PC-9 (cell line): ENCODE measurements at regions not wholly inside any gene's neighbourhood (a gene's known extent, or its start where the extent isn't known, plus 50 kb on each side); places are given as distances from the start of the nearest gene placed in this dataset.

Source experiments
- BruUV-seq: library from RNA; stranded (reverse); fragments of 400-500 nt; replicated peaks from 2 replicates; lab custom pipeline; 2021; lab: Mats Ljungman, UMichigan
- CTCF ChIA-PET: fragments of 300-600 bp; sonication (Branson Sonifier 250); formaldehyde crosslinking; loops from one replicate; lab custom pipeline; 2022; ENCODE audit warnings: antibody characterized with exemption; lab: Charles Lee
- POLR2A ChIA-PET: fragments of 300-600 bp; sonication (Branson Sonifier 250); formaldehyde crosslinking; loops from one replicate; lab custom pipeline; 2022; ENCODE audit warnings: antibody characterized with exemption; ENCODE audit not compliant: unreplicated experiment; lab: Charles Lee
- DNase-seq, 2 experiments: peaks; one replicate each; pipeline versions ENCODE4 v3.0.0 to v3.0.0-alpha.2; 2015 to 2022; ENCODE audit warnings: mixed read lengths in 1 of 2
- H2AFZ ChIP-seq: fragments of 200-600 bp; sonication (generic); 2 replicates; pipeline ENCODE4 v1.8.1; 2017; ENCODE audit warnings: antibody characterized with exemption
- H3F3A ChIP-seq: fragments of 200-600 bp; sonication (generic); 2 replicates; pipeline ENCODE4 v1.8.1; 2017; ENCODE audit warnings: antibody characterized with exemption, mild to moderate bottlenecking, low read depth; ENCODE audit not compliant: insufficient read depth
- H3K27ac ChIP-seq: fragments of 200-600 bp; sonication (generic); 2 replicates; pipeline ENCODE4 v1.6.1; 2016; ENCODE audit warnings: mixed run types
- H3K27me3 ChIP-seq: fragments of 200-600 bp; sonication (generic); 2 replicates; pipeline ENCODE4 v1.6.1; 2016; ENCODE audit warnings: low read depth, mixed run types; ENCODE audit not compliant: insufficient read depth
- H3K36me3 ChIP-seq: fragments of 200-600 bp; sonication (generic); 2 replicates; pipeline ENCODE4 v1.6.1; 2016; ENCODE audit warnings: low read depth, mixed run types
- H3K4me1 ChIP-seq: fragments of 200-600 bp; sonication (generic); replicated peaks from 2 replicates; pipeline ENCODE4 v1.6.1; 2016; ENCODE audit warnings: mixed run types; ENCODE audit not compliant: insufficient read depth
- H3K4me2 ChIP-seq: fragments of 200-600 bp; sonication (generic); 2 replicates; pipeline ENCODE4 v1.6.1; 2017; ENCODE audit warnings: mixed run types
- H3K4me3 ChIP-seq: fragments of 200-600 bp; sonication (generic); 2 replicates; pipeline ENCODE4 v1.6.1; 2016; ENCODE audit warnings: mixed run types
- H3K79me2 ChIP-seq: fragments of 200-600 bp; sonication (generic); 2 replicates; pipeline ENCODE4 v1.6.1; 2017; ENCODE audit warnings: low read depth, mixed run types
- H3K9me2 ChIP-seq: fragments of 200-600 bp; sonication (generic); 2 replicates; pipeline ENCODE4 v1.8.1; 2017; ENCODE audit warnings: mild to moderate bottlenecking; ENCODE audit not compliant: insufficient read depth
- H3K9me3 ChIP-seq: fragments of 200-600 bp; sonication (generic); 2 replicates; pipeline ENCODE4 v1.8.1; 2016; ENCODE audit warnings: low read depth; ENCODE audit not compliant: insufficient read depth
- H4K20me1 ChIP-seq: fragments of 200-600 bp; sonication (generic); 2 replicates; pipeline ENCODE4 v1.8.1; 2017; ENCODE audit not compliant: insufficient read depth
- EZH2 ChIP-seq: fragments of 200-600 bp; sonication (generic); IDR thresholded peaks from 2 replicates; pipeline ENCODE4 v1.8.0; 2017; ENCODE audit warnings: antibody characterized with exemption, low read depth
- intact Hi-C: fragments of 100-400 bp; cut with micrococcal nuclease; formaldehyde crosslinking; loops from one replicate; pipeline ENCODE4 v1.10.0; 2022; ENCODE audit not compliant: unreplicated experiment
- TF ChIP-seq, protein P1 (sequence below): fragments of 200-600 bp; sonication (generic); conservative IDR thresholded peaks from 2 replicates; pipeline ENCODE4 v1.6.1; 2017; ENCODE audit warnings: mixed run types, antibody characterized with exemption, mild to moderate bottlenecking, moderate library complexity

DNA sequence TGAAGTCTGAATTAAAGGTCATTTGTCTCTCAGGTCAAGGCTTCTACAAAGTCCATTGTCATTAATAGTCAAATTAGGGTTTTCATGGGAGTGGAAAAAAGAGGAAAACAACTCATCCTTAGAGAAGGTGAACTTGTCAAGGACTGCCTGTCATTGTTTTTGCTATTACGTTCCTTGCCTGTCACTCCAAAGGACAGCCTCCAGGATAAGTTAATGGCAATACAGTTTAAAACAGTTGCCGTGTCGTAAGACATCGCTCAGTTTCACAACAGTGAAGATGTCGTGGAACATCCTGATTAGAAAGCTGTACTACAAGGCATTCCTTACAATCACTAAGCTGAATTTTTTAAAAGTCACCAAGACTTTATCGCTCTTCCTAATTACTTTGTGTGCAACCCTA is 466.8 kb upstream of the SMIM31 start:
- intact Hi-C loops: no loop called here
- Histone ChIP-seq H4K20me1 (no peaks in the 10 kb centered on the region), H3K4me2 (no peak overlapping the region), H3K4me3 (no peak overlapping the region), H3K79me2 (no peaks in the 10 kb centered on the region), H3K27ac (no peak overlapping the region), H3K4me1 (no peaks in the 10 kb centered on the region), H3F3A (no peaks in the 10 kb centered on the region), H3K9me2 (no peaks in the 10 kb centered on the region), H3K36me3 (no peaks in the 10 kb centered on the region), H2AFZ (no peak overlapping the region), H3K27me3 (no peaks in the 10 kb centered on the region), H3K9me3 (no peaks in the 10 kb centered on the region)
- DNase-seq: no peak
- ChIA-PET CTCF (no interaction called here), POLR2A (no interaction called here)
- TF ChIP-seq EZH2: no peak
- TF ChIP-seq, protein P1, sequence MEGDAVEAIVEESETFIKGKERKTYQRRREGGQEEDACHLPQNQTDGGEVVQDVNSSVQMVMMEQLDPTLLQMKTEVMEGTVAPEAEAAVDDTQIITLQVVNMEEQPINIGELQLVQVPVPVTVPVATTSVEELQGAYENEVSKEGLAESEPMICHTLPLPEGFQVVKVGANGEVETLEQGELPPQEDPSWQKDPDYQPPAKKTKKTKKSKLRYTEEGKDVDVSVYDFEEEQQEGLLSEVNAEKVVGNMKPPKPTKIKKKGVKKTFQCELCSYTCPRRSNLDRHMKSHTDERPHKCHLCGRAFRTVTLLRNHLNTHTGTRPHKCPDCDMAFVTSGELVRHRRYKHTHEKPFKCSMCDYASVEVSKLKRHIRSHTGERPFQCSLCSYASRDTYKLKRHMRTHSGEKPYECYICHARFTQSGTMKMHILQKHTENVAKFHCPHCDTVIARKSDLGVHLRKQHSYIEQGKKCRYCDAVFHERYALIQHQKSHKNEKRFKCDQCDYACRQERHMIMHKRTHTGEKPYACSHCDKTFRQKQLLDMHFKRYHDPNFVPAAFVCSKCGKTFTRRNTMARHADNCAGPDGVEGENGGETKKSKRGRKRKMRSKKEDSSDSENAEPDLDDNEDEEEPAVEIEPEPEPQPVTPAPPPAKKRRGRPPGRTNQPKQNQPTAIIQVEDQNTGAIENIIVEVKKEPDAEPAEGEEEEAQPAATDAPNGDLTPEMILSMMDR: no peak
- no TSS peak for BruUV-seq

- intact Hi-C loops: no loop called here
- Histone ChIP-seq H4K20me1 (no peaks in the 10 kb centered on the region), H3K79me2 (no peaks in the 10 kb centered on the region), H3K27ac (no peak overlapping the region), H2AFZ (no peak overlapping the region), H3K4me2 (no peak overlapping the region), H3K27me3 (no peaks in the 10 kb centered on the region), H3K4me1 (no peaks in the 10 kb centered on the region), H3K36me3 (no peaks in the 10 kb centered on the region), H3K9me3 (no peaks in the 10 kb centered on the region), H3F3A (no peaks in the 10 kb centered on the region), H3K4me3 (no peak overlapping the region), H3K9me2 (no peaks in the 10 kb centered on the region)
- DNase-seq: no peak
- ChIA-PET POLR2A (no interaction called here), CTCF (no interaction called here)
- no peak for TF ChIP-seq EZH2
- TF ChIP-seq, protein P1: no peak
- no TSS peak for BruUV-seq
Measured at GRCh38 chr4:164288578-164288977, 465.4 kb upstream of the SMIM31 start.

- ChIA-PET CTCF (no interaction called here), POLR2A (interaction anchor here (0.6 kb wide), 1 partner anchor 9 kb away, joined by 4 read pairs; no protein-coding TSS in a partner anchor)
- Histone ChIP-seq H3F3A (no peaks in the 10 kb centered on the region), H3K36me3 (no peaks in the 10 kb centered on the region), H3K79me2 (no peaks in the 10 kb centered on the region), H3K4me1 (no peaks in the 10 kb centered on the region), H4K20me1 (no peaks in the 10 kb centered on the region), H3K4me2 (no peak overlapping the region), H2AFZ (no peak overlapping the region), H3K9me2 (no peaks in the 10 kb centered on the region), H3K27ac (no peak overlapping the region), H3K27me3 (no peaks in the 10 kb centered on the region), H3K4me3 (no peak overlapping the region), H3K9me3 (no peaks in the 10 kb centered on the region)
- no peak for TF ChIP-seq EZH2
- TF ChIP-seq, protein P1: no peak
- DNase-seq: no peak
- intact Hi-C loops: no loop called here
- no TSS peak for BruUV-seq
Measured at GRCh38 chr4:164293203-164293602, 460.7 kb upstream of the SMIM31 start.
